Esophagus muscularis mucosa (tissue), 4 donors: ENCODE measurements at regions not wholly inside any gene's neighbourhood (a gene's known extent, or its start where the extent isn't known, plus 50 kb on each side); places are given as distances from the start of the nearest gene placed in this dataset.

Experiments used
- DNase-seq: peaks from one replicate; pipeline ENCODE4 v3.0.0-alpha.2; 2017; ENCODE audit errors: extremely low spot score
- H3K27ac ChIP-seq, 4 donors: fragments of 200-600 bp; sonication (generic); replicated peaks in 1 of 4; 1 replicate in 3 of 4; 2 replicates in 1 of 4; pipeline ENCODE4 v1.5.1; 2016 to 2019; ENCODE audit warnings: mild to moderate bottlenecking in 1 of 4
- H3K27me3 ChIP-seq, 4 donors: fragments of 200-600 bp; sonication (generic); one replicate each; pipeline versions ENCODE4 v1.5.1 to v1.6.0; 2016 to 2019
- H3K36me3 ChIP-seq, 4 donors: fragments of 200-600 bp; sonication (generic); one replicate each; pipeline ENCODE4 v1.5.1; 2016 to 2019
- H3K4me1 ChIP-seq, 4 donors: fragments of 200-600 bp; sonication (generic); one replicate each; pipeline ENCODE4 v1.5.1; 2016 to 2019
- H3K4me3 ChIP-seq, 4 donors: fragments of 200-600 bp; sonication (generic); 1 replicate in 2 of 4; 2 replicates in 2 of 4; pipeline ENCODE4 v1.5.1; 2016 to 2019; ENCODE audit warnings: mild to moderate bottlenecking in 4 of 4, moderate library complexity in 1 of 4
- H3K9me3 ChIP-seq, 4 donors: fragments of 200-600 bp; sonication (generic); 1 replicate in 3 of 4; 2 replicates in 1 of 4; pipeline ENCODE4 v1.5.1; 2016 to 2019
- EP300 ChIP-seq: sonication (generic); formaldehyde crosslinking; IDR thresholded peaks from one replicate; pipeline ENCODE4 v1.6.1; 2017; ENCODE audit warnings: antibody characterized with exemption
- POLR2A ChIP-seq: fragments of 450-650 bp; IDR thresholded peaks from one replicate; pipeline ENCODE4 v1.6.1; 2017; ENCODE audit warnings: antibody characterized with exemption, moderate library complexity, mild to moderate bottlenecking, low read depth
- POLR2AphosphoS5 ChIP-seq, 2 donors: sonication (generic); formaldehyde crosslinking; IDR thresholded peaks; one replicate each; pipeline ENCODE4 v1.6.1; 2017; ENCODE audit warnings: antibody characterized with exemption in 2 of 2
- WGBS: methylation state at CpG from one replicate; pipeline ENCODE4 v1.1.5; 2018; 5-methylcytosine and 5-hydroxymethylcytosine counted together
- intact Hi-C: fragments of 100-400 bp; cut with DNase I; formaldehyde crosslinking; loops from one replicate; pipeline ENCODE4 v1.15.1; 2023
- TF ChIP-seq, protein P1 (sequence below), 3 experiments: fragments of 200-600 bp in 2 of 3; fragments of 450-650 bp in 1 of 3; sonication (generic) in 2 of 3; IDR thresholded peaks; one replicate each; pipeline ENCODE4 v1.5.1; 2017 to 2019; ENCODE audit warnings: antibody characterized with exemption in 3 of 3, mild to moderate bottlenecking in 2 of 3, moderate library complexity in 1 of 3

DNA sequence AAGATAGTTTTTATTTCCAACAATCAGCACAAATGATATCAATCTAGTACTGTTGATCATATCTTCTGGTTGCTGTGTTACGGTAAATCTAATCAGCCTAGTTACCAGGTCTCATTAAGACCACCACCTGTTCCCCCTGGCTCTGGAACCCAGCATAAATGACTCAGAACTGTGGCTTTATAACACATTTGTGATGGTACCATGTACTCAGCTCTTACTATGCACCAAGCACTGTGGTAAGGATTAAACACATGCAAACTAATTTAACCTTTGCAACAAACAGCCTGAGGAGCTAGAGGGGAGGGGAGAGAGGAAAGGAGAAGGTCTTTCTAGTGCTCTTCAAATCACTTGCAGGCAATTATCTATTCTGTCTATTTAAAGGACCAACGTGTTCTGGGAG, 173.9 kb upstream of the LMCD1 start:
- H3K36me3 ChIP-seq: no peaks in the 10 kb centered on the region
- no peaks in the 10 kb centered on the region for H3K27me3 ChIP-seq
- TF ChIP-seq, protein P1, sequence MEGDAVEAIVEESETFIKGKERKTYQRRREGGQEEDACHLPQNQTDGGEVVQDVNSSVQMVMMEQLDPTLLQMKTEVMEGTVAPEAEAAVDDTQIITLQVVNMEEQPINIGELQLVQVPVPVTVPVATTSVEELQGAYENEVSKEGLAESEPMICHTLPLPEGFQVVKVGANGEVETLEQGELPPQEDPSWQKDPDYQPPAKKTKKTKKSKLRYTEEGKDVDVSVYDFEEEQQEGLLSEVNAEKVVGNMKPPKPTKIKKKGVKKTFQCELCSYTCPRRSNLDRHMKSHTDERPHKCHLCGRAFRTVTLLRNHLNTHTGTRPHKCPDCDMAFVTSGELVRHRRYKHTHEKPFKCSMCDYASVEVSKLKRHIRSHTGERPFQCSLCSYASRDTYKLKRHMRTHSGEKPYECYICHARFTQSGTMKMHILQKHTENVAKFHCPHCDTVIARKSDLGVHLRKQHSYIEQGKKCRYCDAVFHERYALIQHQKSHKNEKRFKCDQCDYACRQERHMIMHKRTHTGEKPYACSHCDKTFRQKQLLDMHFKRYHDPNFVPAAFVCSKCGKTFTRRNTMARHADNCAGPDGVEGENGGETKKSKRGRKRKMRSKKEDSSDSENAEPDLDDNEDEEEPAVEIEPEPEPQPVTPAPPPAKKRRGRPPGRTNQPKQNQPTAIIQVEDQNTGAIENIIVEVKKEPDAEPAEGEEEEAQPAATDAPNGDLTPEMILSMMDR (IDR thresholded peaks at IDR 0.05): no peak
- TF ChIP-seq EP300 (no peak), POLR2A (no peak), POLR2AphosphoS5 (IDR thresholded peaks at IDR 0.05) (no peak)
- WGBS: 89% methylated on average over 2 of the region's 2 CpGs
- intact Hi-C loops: no loop called here
- no peak overlapping the region for H3K27ac ChIP-seq
- H3K4me1 ChIP-seq: no peaks in the 10 kb centered on the region
- H3K9me3 ChIP-seq: no peaks in the 10 kb centered on the region
- DNase-seq: no peak
- H3K4me3 ChIP-seq: no peak overlapping the region

DNA sequence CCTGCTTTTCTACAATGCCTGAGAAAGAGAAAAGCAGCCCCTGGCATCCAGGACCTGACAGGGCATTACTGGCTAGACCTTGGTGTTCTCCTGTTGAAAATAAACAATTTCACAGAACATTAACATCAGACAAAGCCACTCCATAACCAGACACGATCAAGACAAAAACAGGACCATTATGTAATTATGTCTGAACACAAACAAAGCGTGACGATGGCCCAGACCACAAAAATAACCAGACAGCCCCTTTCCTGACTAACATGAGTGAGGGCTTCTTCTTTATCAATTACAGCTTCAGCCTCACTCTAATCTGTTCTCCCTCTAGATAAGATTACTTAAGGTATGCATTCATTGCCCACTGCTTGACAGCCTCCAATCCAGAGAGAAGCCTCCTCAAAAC, 172.7 kb upstream of the LMCD1 start:
- Histone ChIP-seq H3K9me3 (no peaks in the 10 kb centered on the region), H3K36me3 (no peaks in the 10 kb centered on the region), H3K27me3 (no peaks in the 10 kb centered on the region), H3K4me3 (no peak overlapping the region), H3K4me1 (no peaks in the 10 kb centered on the region), H3K27ac (no peak overlapping the region)
- DNase-seq: no peak
- WGBS: 54% methylated on average over 3 of the region's 3 CpGs
- intact Hi-C loops: no loop called here
- TF ChIP-seq POLR2A (no peak), POLR2AphosphoS5 (IDR thresholded peaks at IDR 0.05) (no peak), EP300 (no peak)
- TF ChIP-seq, protein P1 (IDR thresholded peaks at IDR 0.05): no peak

DNA sequence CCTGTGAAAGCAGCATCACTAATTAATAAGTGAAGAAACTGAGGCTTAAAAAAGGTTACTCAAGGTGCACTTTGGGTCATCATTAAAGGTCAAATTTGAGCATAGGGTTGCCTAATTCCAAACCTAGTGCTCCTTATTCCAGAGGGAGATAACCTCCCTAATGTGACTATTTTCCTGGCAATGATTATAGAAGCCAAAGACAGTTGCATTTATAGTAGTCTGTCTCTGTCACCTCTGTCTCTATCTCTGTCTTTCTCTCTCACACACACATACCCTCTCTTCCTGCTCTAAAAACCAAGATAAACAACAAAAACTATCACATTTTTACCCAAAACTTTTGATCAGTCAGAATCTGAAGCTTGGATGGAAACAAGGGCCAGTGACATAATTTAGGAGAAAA, 172.0 kb upstream of the LMCD1 start:
- Histone ChIP-seq H3K9me3 (no peaks in the 10 kb centered on the region), H3K4me3 (no peak overlapping the region), H3K4me1 (no peaks in the 10 kb centered on the region), H3K27me3 (no peaks in the 10 kb centered on the region), H3K27ac (no peak overlapping the region), H3K36me3 (no peaks in the 10 kb centered on the region)
- intact Hi-C loops: no loop called here
- no peak for DNase-seq
- TF ChIP-seq, protein P1 (IDR thresholded peaks at IDR 0.05): no peak
- TF ChIP-seq EP300: no peak
- no peak for TF ChIP-seq POLR2A
- TF ChIP-seq POLR2AphosphoS5 (IDR thresholded peaks at IDR 0.05): no peak

DNA sequence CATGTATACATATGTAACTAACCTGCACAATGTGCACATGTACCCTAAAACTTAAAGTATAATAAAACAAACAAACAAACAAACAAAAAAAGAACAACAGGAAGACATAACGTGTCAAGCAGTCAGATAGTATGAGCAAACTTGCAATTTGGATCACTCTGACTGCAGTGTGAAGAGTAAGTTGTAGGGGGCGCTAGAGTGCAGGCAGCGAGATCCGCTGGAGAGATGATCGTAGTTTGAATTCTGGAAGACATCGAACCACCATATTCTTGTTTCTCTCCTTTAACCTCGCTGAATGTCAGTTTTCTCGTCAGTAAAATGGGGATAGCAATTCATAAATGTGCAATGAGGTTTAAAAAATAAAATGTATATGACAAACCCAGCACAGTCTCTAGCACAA, 165.2 kb upstream of the LMCD1 start:
- no peak for DNase-seq
- Histone ChIP-seq H3K27ac (no peak overlapping the region), H3K9me3 (no peaks in the 10 kb centered on the region), H3K4me3 (no peak overlapping the region), H3K27me3 (no peaks in the 10 kb centered on the region), H3K4me1 (no peaks in the 10 kb centered on the region), H3K36me3 (no peaks in the 10 kb centered on the region)
- 80% methylated on average over 8 of the region's 8 CpGs for WGBS
- intact Hi-C loops: no loop called here
- TF ChIP-seq POLR2A: no peak
- no peak for TF ChIP-seq POLR2AphosphoS5 (IDR thresholded peaks at IDR 0.05)
- TF ChIP-seq EP300: no peak
- TF ChIP-seq, protein P1 (IDR thresholded peaks at IDR 0.05): no peak

DNA sequence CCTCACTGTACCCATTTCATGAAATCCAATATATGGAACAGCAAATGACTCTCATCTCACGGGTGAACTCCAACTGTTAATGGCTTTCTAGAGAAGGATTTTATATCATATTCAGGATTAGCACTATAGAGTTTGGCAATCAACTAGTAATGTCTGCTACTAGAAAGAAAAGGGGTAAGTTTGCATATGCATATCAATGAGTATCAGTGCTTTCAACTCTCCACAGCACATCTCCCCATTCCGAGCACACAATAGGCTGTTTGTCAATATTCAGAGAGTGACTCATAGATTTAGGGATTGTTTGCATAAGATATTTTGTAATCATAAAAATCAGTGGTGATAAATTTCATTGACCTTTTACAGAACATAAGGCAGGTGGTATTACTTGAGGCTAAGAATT, 163.2 kb upstream of the LMCD1 start:
- 94% methylated on average over 2 of the region's 2 CpGs for WGBS
- intact Hi-C loops: no loop called here
- TF ChIP-seq POLR2A (no peak), POLR2AphosphoS5 (IDR thresholded peaks at IDR 0.05) (no peak), EP300 (no peak)
- TF ChIP-seq, protein P1 (IDR thresholded peaks at IDR 0.05): no peak
- no peak overlapping the region for H3K27ac ChIP-seq
- H3K4me3 ChIP-seq: no peak overlapping the region
- H3K36me3 ChIP-seq: no peaks in the 10 kb centered on the region
- DNase-seq: no peak
- H3K4me1 ChIP-seq: no peaks in the 10 kb centered on the region
- H3K27me3 ChIP-seq: no peaks in the 10 kb centered on the region
- H3K9me3 ChIP-seq: no peaks in the 10 kb centered on the region
